ENCODE measurements at regions not wholly inside any gene's neighbourhood (a gene's known extent, or its start where the extent isn't known, plus 50 kb on each side); places are given as distances from the start of the nearest gene placed in this dataset.

- DNase-seq = no peak
These were observed 438.2 kb upstream of the DIAPH2 start for GRCh38 chrX:96246436-96246835.

Measured in NCI-H1092 treated with DMSO at 0.1 percent for 48 hours (cell line).